ENCODE measurements at regions not wholly inside any gene's neighbourhood (a gene's known extent, or its start where the extent isn't known, plus 50 kb on each side); places are given as distances from the start of the nearest gene placed in this dataset.

DNA sequence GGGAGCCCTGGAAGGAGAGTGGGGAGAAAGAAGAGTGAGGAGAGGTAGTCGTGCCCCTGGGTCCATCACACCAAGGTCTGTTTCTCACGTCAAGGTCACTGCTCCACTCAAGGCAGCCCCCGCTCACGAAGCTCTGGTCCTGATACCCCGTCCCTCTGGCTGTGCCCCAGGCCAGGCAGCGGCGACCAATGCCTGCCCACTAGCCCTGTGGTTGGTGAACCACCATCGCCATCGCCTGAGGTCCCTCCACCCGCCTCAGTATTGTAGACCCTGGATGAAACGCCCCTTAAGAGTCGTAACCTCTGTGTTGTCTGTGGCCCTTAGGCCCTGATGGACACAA lies 378.3 kb upstream of the MYT1L start:
- H4K20me1 ChIP-seq (replicated peaks; ENCODE audit: control insufficient read depth, insufficient read depth, low read length), result no peaks in the 10 kb centered on the region; the same call in 1 of the 2 replicates
- in situ Hi-C loops (cut with MboI) (no loop called here), intact Hi-C loops (cut with micrococcal nuclease) (no loop called here)
- H3K4me3 ChIP-seq, result no peak overlapping the region
- H3K9me1 ChIP-seq (ENCODE audit: control insufficient read depth, insufficient read depth, low read length), result no peaks in the 10 kb centered on the region
- BruUV-seq (replicated peaks), result no TSS peak
- FAIRE-seq (no peak), ATAC-seq (no peak), DNase-seq (ENCODE audit: extremely low read depth in 1 of 4, low spot score in 3 of 4) (no peak)
- H3K27me3 ChIP-seq (ENCODE audit: control insufficient read depth in 2 of 2, insufficient read depth in 2 of 2, low read length in 2 of 2), result peaks cover 3 to 60% of the 10 kb centered on the region in 2 experiments
- no peak overlapping the region for H2AFZ ChIP-seq (ENCODE audit: low read depth, low read length)
- CTCF ChIA-PET (ENCODE audit: low intra/inter-chr PET ratio), result no interaction called here
- H3K9ac ChIP-seq (ENCODE audit: insufficient read depth in 1 of 2, low read depth in 2 of 2, low read length in 2 of 2), result no peak overlapping the region; a peak in 1 of 4 replicates
- POLR2A ChIA-PET, result no interaction called here
- H3K9me3 ChIP-seq (replicated peaks; ENCODE audit: control insufficient read depth, insufficient read depth, low read depth, low read length), result no peaks in the 10 kb centered on the region
- no peak overlapping the region for H3K27ac ChIP-seq (ENCODE audit: extremely low read depth, low read depth, low read length)
- WGBS (ENCODE audit: insufficient coverage, low coverage, missing lambda C conversion rate), result 1% methylated on average over 12 of the region's 12 CpGs
- TF ChIP-seq, protein P1, sequence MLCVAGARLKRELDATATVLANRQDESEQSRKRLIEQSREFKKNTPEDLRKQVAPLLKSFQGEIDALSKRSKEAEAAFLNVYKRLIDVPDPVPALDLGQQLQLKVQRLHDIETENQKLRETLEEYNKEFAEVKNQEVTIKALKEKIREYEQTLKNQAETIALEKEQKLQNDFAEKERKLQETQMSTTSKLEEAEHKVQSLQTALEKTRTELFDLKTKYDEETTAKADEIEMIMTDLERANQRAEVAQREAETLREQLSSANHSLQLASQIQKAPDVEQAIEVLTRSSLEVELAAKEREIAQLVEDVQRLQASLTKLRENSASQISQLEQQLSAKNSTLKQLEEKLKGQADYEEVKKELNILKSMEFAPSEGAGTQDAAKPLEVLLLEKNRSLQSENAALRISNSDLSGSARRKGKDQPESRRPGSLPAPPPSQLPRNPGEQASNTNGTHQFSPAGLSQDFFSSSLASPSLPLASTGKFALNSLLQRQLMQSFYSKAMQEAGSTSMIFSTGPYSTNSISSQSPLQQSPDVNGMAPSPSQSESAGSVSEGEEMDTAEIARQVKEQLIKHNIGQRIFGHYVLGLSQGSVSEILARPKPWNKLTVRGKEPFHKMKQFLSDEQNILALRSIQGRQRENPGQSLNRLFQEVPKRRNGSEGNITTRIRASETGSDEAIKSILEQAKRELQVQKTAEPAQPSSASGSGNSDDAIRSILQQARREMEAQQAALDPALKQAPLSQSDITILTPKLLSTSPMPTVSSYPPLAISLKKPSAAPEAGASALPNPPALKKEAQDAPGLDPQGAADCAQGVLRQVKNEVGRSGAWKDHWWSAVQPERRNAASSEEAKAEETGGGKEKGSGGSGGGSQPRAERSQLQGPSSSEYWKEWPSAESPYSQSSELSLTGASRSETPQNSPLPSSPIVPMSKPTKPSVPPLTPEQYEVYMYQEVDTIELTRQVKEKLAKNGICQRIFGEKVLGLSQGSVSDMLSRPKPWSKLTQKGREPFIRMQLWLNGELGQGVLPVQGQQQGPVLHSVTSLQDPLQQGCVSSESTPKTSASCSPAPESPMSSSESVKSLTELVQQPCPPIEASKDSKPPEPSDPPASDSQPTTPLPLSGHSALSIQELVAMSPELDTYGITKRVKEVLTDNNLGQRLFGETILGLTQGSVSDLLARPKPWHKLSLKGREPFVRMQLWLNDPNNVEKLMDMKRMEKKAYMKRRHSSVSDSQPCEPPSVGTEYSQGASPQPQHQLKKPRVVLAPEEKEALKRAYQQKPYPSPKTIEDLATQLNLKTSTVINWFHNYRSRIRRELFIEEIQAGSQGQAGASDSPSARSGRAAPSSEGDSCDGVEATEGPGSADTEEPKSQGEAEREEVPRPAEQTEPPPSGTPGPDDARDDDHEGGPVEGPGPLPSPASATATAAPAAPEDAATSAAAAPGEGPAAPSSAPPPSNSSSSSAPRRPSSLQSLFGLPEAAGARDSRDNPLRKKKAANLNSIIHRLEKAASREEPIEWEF (CRISPR knock-in tag; IDR thresholded peaks at IDR 0.05), result no peak
- TF ChIP-seq ETV5 (CRISPR knock-in tag; IDR thresholded peaks at IDR 0.05; ENCODE audit: low read depth) (no peak), U2AF2 (optimal IDR thresholded peaks at IDR 0.05; ENCODE audit: low read depth, low read length) (no peak), HNRNPK (IDR thresholded peaks at IDR 0.05; ENCODE audit: low read depth, low read length, poor library complexity, severe bottlenecking) (no peak), ADNP (tag; IDR thresholded peaks at IDR 0.05) (no peak), SIRT6 (IDR thresholded peaks at IDR 0.05; ENCODE audit: low read depth, low read length) (no peak), RBM14 (IDR thresholded peaks at IDR 0.05; ENCODE audit: borderline replicate concordance, insufficient read depth, low read depth, low read length) (no peak), PTTG1 (tag; IDR thresholded peaks at IDR 0.05; ENCODE audit: low read depth) (no peak), ERF (CRISPR knock-in tag; IDR thresholded peaks at IDR 0.05) (no peak)
- TF ChIP-seq, protein P2, sequence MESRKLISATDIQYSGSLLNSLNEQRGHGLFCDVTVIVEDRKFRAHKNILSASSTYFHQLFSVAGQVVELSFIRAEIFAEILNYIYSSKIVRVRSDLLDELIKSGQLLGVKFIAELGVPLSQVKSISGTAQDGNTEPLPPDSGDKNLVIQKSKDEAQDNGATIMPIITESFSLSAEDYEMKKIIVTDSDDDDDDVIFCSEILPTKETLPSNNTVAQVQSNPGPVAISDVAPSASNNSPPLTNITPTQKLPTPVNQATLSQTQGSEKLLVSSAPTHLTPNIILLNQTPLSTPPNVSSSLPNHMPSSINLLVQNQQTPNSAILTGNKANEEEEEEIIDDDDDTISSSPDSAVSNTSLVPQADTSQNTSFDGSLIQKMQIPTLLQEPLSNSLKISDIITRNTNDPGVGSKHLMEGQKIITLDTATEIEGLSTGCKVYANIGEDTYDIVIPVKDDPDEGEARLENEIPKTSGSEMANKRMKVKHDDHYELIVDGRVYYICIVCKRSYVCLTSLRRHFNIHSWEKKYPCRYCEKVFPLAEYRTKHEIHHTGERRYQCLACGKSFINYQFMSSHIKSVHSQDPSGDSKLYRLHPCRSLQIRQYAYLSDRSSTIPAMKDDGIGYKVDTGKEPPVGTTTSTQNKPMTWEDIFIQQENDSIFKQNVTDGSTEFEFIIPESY (CRISPR knock-in tag; IDR thresholded peaks at IDR 0.05), result no peak
- no peak overlapping the region for H3K4me2 ChIP-seq (ENCODE audit: insufficient read depth, low read length)
- H3K36me3 ChIP-seq (ENCODE audit: control insufficient read depth, insufficient read depth, low read length), result no peaks in the 10 kb centered on the region
- H3K79me2 ChIP-seq (ENCODE audit: control insufficient read depth, insufficient read depth, low read length), result no peaks in the 10 kb centered on the region
- H3K4me1 ChIP-seq (replicated peaks in 1 of 2; ENCODE audit: control insufficient read depth in 2 of 2, insufficient read depth in 2 of 2, low read length in 2 of 2), result no peaks in the 10 kb centered on the region

All from K562 (cell line).